Keratinocyte (primary cell): ENCODE measurements at regions not wholly inside any gene's neighbourhood (a gene's known extent, or its start where the extent isn't known, plus 50 kb on each side); places are given as distances from the start of the nearest gene placed in this dataset.

ENCODE experiments used
- DNase-seq: peaks from one replicate; pipeline ENCODE4 v3.0.0-alpha.2; 2011; ENCODE audit warnings: low read depth, missing footprints, low spot score
- FAIRE-seq: peaks from 2 replicates; lab custom pipeline; 2011; peaks lifted over from hg19 to GRCh38; lab: Jason Lieb, UNC
- H2AFZ ChIP-seq: 2 replicates; pipeline ENCODE4 v1.6.0; 2012; ENCODE audit warnings: low read length, control low read depth, inconsistent platforms; ENCODE audit not compliant: control insufficient read depth
- H3K27ac ChIP-seq: 2 replicates; pipeline ENCODE4 v1.5.1; 2011; ENCODE audit warnings: low read length; ENCODE audit not compliant: control insufficient read depth, insufficient read depth
- H3K27me3 ChIP-seq: 3 replicates; pipeline ENCODE4 v1.6.0; 2011; ENCODE audit warnings: low read length; ENCODE audit not compliant: control insufficient read depth, insufficient read depth; ENCODE audit errors: extremely low read depth
- H3K36me3 ChIP-seq, 2 experiments: 2 replicates in 1 of 2; 3 replicates in 1 of 2; pipeline ENCODE4 v1.5.1; 2011; ENCODE audit warnings: low read length in 2 of 2, mild to moderate bottlenecking in 1 of 2; ENCODE audit not compliant: control insufficient read depth in 2 of 2, insufficient read depth in 2 of 2; ENCODE audit errors: extremely low read depth in 1 of 2
- H3K4me1 ChIP-seq: 3 replicates; pipeline ENCODE4 v1.5.1; 2011; ENCODE audit warnings: low read length; ENCODE audit not compliant: control insufficient read depth, insufficient read depth; ENCODE audit errors: extremely low read depth
- H3K4me2 ChIP-seq: 3 replicates; pipeline ENCODE4 v1.6.0; 2011; ENCODE audit warnings: low read depth, low read length; ENCODE audit not compliant: control insufficient read depth, insufficient read depth; ENCODE audit errors: extremely low read depth
- H3K4me3 ChIP-seq, 3 experiments: fragments of 200-600 bp in 1 of 3; sonication (generic) in 1 of 3; 2 replicates in 2 of 3; 3 replicates in 1 of 3; pipeline ENCODE4 v1.5.1; 2011 to 2016; ENCODE audit warnings: low read length in 3 of 3, mild to moderate bottlenecking in 3 of 3, control low read depth in 2 of 3, inconsistent platforms in 1 of 3, low read depth in 1 of 3, mixed read lengths in 1 of 3, mixed run types in 1 of 3, moderate library complexity in 1 of 3; ENCODE audit not compliant: control insufficient read depth in 2 of 3, insufficient read depth in 2 of 3; ENCODE audit errors: extremely low read depth in 1 of 3
- H3K79me2 ChIP-seq: 2 replicates; pipeline ENCODE4 v1.6.0; 2012; ENCODE audit warnings: low read length; ENCODE audit not compliant: control insufficient read depth, insufficient read depth
- H3K9ac ChIP-seq: 3 replicates; pipeline ENCODE4 v1.6.0; 2011; ENCODE audit warnings: low read length; ENCODE audit not compliant: control insufficient read depth, insufficient read depth; ENCODE audit errors: extremely low read depth
- H3K9me1 ChIP-seq: 3 replicates; pipeline ENCODE4 v1.6.0; 2011; ENCODE audit warnings: low read length; ENCODE audit not compliant: control insufficient read depth, insufficient read depth; ENCODE audit errors: extremely low read depth
- H3K9me3 ChIP-seq: 2 replicates; pipeline ENCODE4 v1.5.1; 2012; ENCODE audit warnings: low read depth, low read length; ENCODE audit not compliant: control insufficient read depth
- H4K20me1 ChIP-seq: 3 replicates; pipeline ENCODE4 v1.6.0; 2011; ENCODE audit warnings: low read length; ENCODE audit not compliant: control insufficient read depth, insufficient read depth; ENCODE audit errors: extremely low read depth
- EZH2 ChIP-seq: IDR thresholded peaks from one replicate; pipeline ENCODE4 v1.6.1; 2012; ENCODE audit warnings: inconsistent platforms, mild to moderate bottlenecking, low read length, moderate library complexity
- dilution Hi-C: fragments of 300-500 bp; cut with MboI; formaldehyde crosslinking; loops from one replicate; pipeline ENCODE4 v1.7.0; 2020; ENCODE audit warnings: low sequenced_read_pairs; ENCODE audit not compliant: extremely low pct_ligation_motif_present
- TF ChIP-seq, protein P1 (sequence below), 3 experiments: IDR thresholded peaks in 1 of 3; conservative IDR thresholded peaks in 1 of 3; optimal IDR thresholded peaks in 1 of 3; 2 replicates in 2 of 3; 3 replicates in 1 of 3; pipeline versions ENCODE3 to v1.5.1; 2011; ENCODE audit warnings: low read length in 3 of 3, mild to moderate bottlenecking in 3 of 3, moderate library complexity in 2 of 3, control low read depth in 1 of 3, inconsistent platforms in 1 of 3; ENCODE audit not compliant: insufficient read depth in 2 of 3; ENCODE audit errors: extremely low read depth in 1 of 3

- dilution Hi-C loops, result no loop called here
- Histone ChIP-seq H3K9ac (no peak overlapping the region), H3K27me3 (no peaks in the 10 kb centered on the region), H3K9me3 (no peaks in the 10 kb centered on the region), H4K20me1 (no peaks in the 10 kb centered on the region), H3K27ac (no peak overlapping the region), H3K4me1 (peaks cover 33% of the 10 kb centered on the region), H3K4me3 (peak overlapping the region in 1 of 3 experiments; percentile 21), H3K9me1 (no peaks in the 10 kb centered on the region), H3K36me3 (no peaks in the 10 kb centered on the region), H2AFZ (peak overlapping the region; percentile 12), H3K79me2 (no peaks in the 10 kb centered on the region), H3K4me2 (peak overlapping the region; percentile 62)
- DNase-seq, result peak; percentile 92
- FAIRE-seq, result peak; percentile 90
- TF ChIP-seq, protein P1, sequence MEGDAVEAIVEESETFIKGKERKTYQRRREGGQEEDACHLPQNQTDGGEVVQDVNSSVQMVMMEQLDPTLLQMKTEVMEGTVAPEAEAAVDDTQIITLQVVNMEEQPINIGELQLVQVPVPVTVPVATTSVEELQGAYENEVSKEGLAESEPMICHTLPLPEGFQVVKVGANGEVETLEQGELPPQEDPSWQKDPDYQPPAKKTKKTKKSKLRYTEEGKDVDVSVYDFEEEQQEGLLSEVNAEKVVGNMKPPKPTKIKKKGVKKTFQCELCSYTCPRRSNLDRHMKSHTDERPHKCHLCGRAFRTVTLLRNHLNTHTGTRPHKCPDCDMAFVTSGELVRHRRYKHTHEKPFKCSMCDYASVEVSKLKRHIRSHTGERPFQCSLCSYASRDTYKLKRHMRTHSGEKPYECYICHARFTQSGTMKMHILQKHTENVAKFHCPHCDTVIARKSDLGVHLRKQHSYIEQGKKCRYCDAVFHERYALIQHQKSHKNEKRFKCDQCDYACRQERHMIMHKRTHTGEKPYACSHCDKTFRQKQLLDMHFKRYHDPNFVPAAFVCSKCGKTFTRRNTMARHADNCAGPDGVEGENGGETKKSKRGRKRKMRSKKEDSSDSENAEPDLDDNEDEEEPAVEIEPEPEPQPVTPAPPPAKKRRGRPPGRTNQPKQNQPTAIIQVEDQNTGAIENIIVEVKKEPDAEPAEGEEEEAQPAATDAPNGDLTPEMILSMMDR (optimal IDR thresholded peaks at IDR 0.05 in 1 of 3, IDR thresholded peaks at IDR 0.05 in 1 of 3, conservative IDR thresholded peaks at IDR 0.05 in 1 of 3; ENCODE audit: extremely low read depth in 1 of 3, insufficient read depth in 2 of 3, low read length in 3 of 3), result no peak
- TF ChIP-seq EZH2, result no peak
Measured at GRCh38 chr2:145800151-145801091, 1280.5 kb upstream of the ZEB2 start.

DNA sequence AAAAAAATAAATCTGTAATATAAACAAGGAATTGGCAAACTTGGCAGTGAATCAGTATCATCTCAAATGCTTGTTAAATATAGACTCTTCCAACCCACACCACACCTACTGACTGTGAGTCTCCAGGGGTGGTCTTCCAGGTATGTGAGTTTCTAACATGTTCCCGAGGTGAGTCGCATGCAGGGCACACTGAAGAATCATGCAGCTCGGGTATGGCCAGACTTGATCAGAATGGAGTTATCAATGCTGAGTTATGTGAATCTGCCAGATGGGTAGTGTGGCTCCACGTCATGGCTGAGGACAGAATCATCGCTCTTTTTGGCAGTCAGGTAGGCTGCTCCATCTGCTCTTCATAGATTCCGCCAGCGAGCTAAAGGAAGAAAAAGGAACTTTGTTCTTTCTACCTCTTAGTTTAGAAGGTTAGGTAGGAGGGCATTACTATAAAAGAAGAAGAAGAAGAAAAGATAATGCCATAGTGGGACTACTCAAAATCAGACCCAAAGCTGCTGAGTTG, 1279.7 kb upstream of the ZEB2 start:
- no peaks in the 10 kb centered on the region for H3K79me2 ChIP-seq
- no peaks in the 10 kb centered on the region for H4K20me1 ChIP-seq
- H2AFZ ChIP-seq, result no peak overlapping the region
- DNase-seq (no peak), FAIRE-seq (no peak)
- no peak overlapping the region for H3K4me2 ChIP-seq
- no peaks in the 10 kb centered on the region for H3K9me1 ChIP-seq
- no peak overlapping the region for H3K27ac ChIP-seq
- TF ChIP-seq EZH2, result no peak
- TF ChIP-seq, protein P1 (optimal IDR thresholded peaks at IDR 0.05 in 1 of 3, IDR thresholded peaks at IDR 0.05 in 1 of 3, conservative IDR thresholded peaks at IDR 0.05 in 1 of 3; ENCODE audit: extremely low read depth in 1 of 3, insufficient read depth in 2 of 3, low read length in 3 of 3), result no peak
- no peak overlapping the region for H3K9ac ChIP-seq
- no peaks in the 10 kb centered on the region for H3K9me3 ChIP-seq
- dilution Hi-C loops, result no loop called here
- H3K27me3 ChIP-seq, result no peaks in the 10 kb centered on the region
- no peak overlapping the region for H3K4me3 ChIP-seq
- H3K4me1 ChIP-seq, result peaks cover 33% of the 10 kb centered on the region
- no peaks in the 10 kb centered on the region for H3K36me3 ChIP-seq
